Mammary epithelial cell (primary cell): ENCODE measurements at regions not wholly inside any gene's neighbourhood (a gene's known extent, or its start where the extent isn't known, plus 50 kb on each side); places are given as distances from the start of the nearest gene placed in this dataset.

Experiments used
- EZH2 ChIP-seq: IDR thresholded peaks from 2 replicates; pipeline ENCODE4 v1.6.1; 2012; ENCODE audit warnings: low read length, inconsistent platforms, borderline replicate concordance
- TF ChIP-seq, protein P1 (sequence below), 2 donors: IDR thresholded peaks in 1 of 2; conservative IDR thresholded peaks in 1 of 2; 2 replicates each; pipeline ENCODE4 v1.5.1; 2011 to 2012; ENCODE audit warnings: inconsistent platforms in 2 of 2, low read length in 2 of 2, mild to moderate bottlenecking in 2 of 2, control low read depth in 1 of 2, low read depth in 1 of 2; ENCODE audit not compliant: insufficient read depth in 1 of 2; ENCODE audit errors: extremely low read depth in 1 of 2

DNA sequence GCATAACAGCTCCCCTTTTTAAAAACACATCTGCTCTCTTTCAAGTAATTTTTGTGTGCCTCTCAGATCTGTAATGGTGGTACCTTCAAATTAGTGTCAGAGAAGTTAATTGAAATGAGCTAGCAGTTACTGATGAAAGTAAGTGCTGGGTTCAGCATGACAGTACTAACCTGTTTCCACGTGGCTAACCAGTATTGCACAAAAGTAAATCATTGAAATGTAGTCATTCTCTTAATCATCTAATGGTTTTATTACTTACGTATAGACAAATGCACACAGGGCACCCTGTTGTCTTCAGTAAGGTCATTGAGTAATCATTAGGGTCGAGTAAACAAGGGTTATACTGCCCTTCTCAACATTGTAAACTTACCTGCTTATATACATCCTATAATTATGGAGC is 157.8 kb upstream of the PRR16 start:
- TF ChIP-seq, protein P1, sequence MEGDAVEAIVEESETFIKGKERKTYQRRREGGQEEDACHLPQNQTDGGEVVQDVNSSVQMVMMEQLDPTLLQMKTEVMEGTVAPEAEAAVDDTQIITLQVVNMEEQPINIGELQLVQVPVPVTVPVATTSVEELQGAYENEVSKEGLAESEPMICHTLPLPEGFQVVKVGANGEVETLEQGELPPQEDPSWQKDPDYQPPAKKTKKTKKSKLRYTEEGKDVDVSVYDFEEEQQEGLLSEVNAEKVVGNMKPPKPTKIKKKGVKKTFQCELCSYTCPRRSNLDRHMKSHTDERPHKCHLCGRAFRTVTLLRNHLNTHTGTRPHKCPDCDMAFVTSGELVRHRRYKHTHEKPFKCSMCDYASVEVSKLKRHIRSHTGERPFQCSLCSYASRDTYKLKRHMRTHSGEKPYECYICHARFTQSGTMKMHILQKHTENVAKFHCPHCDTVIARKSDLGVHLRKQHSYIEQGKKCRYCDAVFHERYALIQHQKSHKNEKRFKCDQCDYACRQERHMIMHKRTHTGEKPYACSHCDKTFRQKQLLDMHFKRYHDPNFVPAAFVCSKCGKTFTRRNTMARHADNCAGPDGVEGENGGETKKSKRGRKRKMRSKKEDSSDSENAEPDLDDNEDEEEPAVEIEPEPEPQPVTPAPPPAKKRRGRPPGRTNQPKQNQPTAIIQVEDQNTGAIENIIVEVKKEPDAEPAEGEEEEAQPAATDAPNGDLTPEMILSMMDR (conservative IDR thresholded peaks at IDR 0.05 in 1 of 2, IDR thresholded peaks at IDR 0.05 in 1 of 2; ENCODE audit: extremely low read depth in 1 of 2, insufficient read depth in 1 of 2, low read depth in 1 of 2, low read length in 2 of 2), result no peak
- TF ChIP-seq EZH2, result no peak
